22Rv1 (cell line): ENCODE measurements at regions not wholly inside any gene's neighbourhood (a gene's known extent, or its start where the extent isn't known, plus 50 kb on each side); places are given as distances from the start of the nearest gene placed in this dataset.

ENCODE experiments used
- ZFX ChIP-seq: fragments of 450-650 bp; IDR thresholded peaks from 2 replicates; pipeline ENCODE4 v1.6.1; 2017; ENCODE audit warnings: antibody characterized with exemption, borderline replicate concordance
- TF ChIP-seq, protein P1 (sequence below): fragments of 450-650 bp; IDR thresholded peaks from 2 replicates; pipeline ENCODE4 v1.5.1; 2017; ENCODE audit warnings: mild to moderate bottlenecking

DNA sequence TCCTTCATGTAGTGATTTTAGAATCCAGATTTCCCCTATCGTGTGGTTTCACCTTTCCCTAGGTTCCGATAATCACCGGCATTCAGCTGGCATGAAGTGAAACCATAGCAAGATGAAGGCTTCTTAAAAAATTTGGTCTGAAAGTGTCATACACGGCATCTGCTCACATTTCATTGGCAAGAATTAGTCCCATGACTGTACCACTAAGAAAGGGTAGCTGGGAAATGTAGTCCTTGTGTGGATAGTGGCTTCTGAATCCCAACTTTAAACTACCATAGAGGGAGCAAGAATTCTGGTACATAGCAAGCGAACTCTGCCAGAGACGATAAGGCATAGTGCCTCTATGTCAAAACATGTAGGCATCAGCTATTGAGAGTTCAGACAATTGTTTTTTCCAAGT lies 360.1 kb upstream of the TBX3 start:
- TF ChIP-seq, protein P1, sequence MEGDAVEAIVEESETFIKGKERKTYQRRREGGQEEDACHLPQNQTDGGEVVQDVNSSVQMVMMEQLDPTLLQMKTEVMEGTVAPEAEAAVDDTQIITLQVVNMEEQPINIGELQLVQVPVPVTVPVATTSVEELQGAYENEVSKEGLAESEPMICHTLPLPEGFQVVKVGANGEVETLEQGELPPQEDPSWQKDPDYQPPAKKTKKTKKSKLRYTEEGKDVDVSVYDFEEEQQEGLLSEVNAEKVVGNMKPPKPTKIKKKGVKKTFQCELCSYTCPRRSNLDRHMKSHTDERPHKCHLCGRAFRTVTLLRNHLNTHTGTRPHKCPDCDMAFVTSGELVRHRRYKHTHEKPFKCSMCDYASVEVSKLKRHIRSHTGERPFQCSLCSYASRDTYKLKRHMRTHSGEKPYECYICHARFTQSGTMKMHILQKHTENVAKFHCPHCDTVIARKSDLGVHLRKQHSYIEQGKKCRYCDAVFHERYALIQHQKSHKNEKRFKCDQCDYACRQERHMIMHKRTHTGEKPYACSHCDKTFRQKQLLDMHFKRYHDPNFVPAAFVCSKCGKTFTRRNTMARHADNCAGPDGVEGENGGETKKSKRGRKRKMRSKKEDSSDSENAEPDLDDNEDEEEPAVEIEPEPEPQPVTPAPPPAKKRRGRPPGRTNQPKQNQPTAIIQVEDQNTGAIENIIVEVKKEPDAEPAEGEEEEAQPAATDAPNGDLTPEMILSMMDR = no peak
- no peak for TF ChIP-seq ZFX
